ENCODE measurements at regions not wholly inside any gene's neighbourhood (a gene's known extent, or its start where the extent isn't known, plus 50 kb on each side); places are given as distances from the start of the nearest gene placed in this dataset.

- Histone ChIP-seq H3K18ac (ENCODE audit: extremely low read depth, low read length) (no peak overlapping the region), H4K91ac (replicated peaks; ENCODE audit: insufficient read length, low read length) (no peak overlapping the region), H3K27ac (ENCODE audit: low read depth, low read length) (no peak overlapping the region), H2AFZ (ENCODE audit: low read length) (no peak overlapping the region), H3K9ac (replicated peaks in 1 of 4; ENCODE audit: extremely low read depth in 1 of 4, low read depth in 3 of 4, low read length in 3 of 4) (no peak overlapping the region), H4K8ac (ENCODE audit: extremely low read depth, insufficient read depth, low read length) (no peak overlapping the region), H2BK5ac (ENCODE audit: low read depth, low read length) (no peak overlapping the region), H3K23me2 (ENCODE audit: low read depth, low read length) (no peaks in the 10 kb centered on the region), H3K4ac (replicated peaks; ENCODE audit: insufficient read length, low read depth, low read length) (no peak overlapping the region), H3K79me1 (ENCODE audit: low read depth, low read length) (no peaks in the 10 kb centered on the region), H4K5ac (ENCODE audit: insufficient read length, low read depth, low read length) (no peak overlapping the region), H2BK120ac (replicated peaks; ENCODE audit: low read depth, low read length) (no peak overlapping the region), H3K56ac (replicated peaks; ENCODE audit: insufficient read length, low read depth, low read length) (no peak overlapping the region), H2BK20ac (ENCODE audit: low read length) (no peak overlapping the region), H3K4me2 (ENCODE audit: insufficient read depth in 1 of 2, low read depth in 2 of 2, low read length in 2 of 2) (no peak overlapping the region), H4K20me1 (replicated peaks in 1 of 2; ENCODE audit: control insufficient read depth in 1 of 2, insufficient read depth in 2 of 2, low read length in 2 of 2) (no peaks in the 10 kb centered on the region), H3K27me3 (replicated peaks in 1 of 4; ENCODE audit: control insufficient read depth in 3 of 4, extremely low read depth in 1 of 4, insufficient read depth in 3 of 4, low read length in 3 of 4) (peaks cover 0 to 1% (median 0%) of the 10 kb centered on the region in 4 experiments; a peak in 1 of 7 replicates), H3K79me2 (ENCODE audit: control insufficient read depth in 1 of 2, insufficient read depth in 2 of 2, low read length in 2 of 2) (no peaks in the 10 kb centered on the region), H3K9me3 (ENCODE audit: insufficient read depth in 2 of 2, low read depth in 1 of 2, low read length in 1 of 2) (no peaks in the 10 kb centered on the region), H3K4me1 (replicated peaks in 1 of 4; ENCODE audit: control insufficient read depth in 3 of 4, insufficient read depth in 4 of 4, low read length in 3 of 4) (no peaks in the 10 kb centered on the region), H2AK5ac (ENCODE audit: low read depth, low read length) (no peak overlapping the region), H3K36me3 (ENCODE audit: control insufficient read depth in 2 of 4, insufficient read depth in 4 of 4, low read length in 3 of 4) (no peaks in the 10 kb centered on the region), H3K14ac (ENCODE audit: insufficient read length) (no peak overlapping the region), H2BK12ac (ENCODE audit: low read depth, low read length) (no peak overlapping the region), H2BK15ac (ENCODE audit: low read length) (no peak overlapping the region), H3K4me3 (ENCODE audit: extremely low read depth in 1 of 4, insufficient read depth in 2 of 4, low read depth in 3 of 4, low read length in 4 of 4) (no peak overlapping the region), H3K23ac (ENCODE audit: insufficient read length) (no peak overlapping the region)
- no peak for FAIRE-seq
- CTCF ChIA-PET (ENCODE audit: partially characterized antibody): interaction anchor here (1.1 kb wide), 1 partner anchor 19 kb away, joined by 5 read pairs; no protein-coding TSS in a partner anchor
- no peak for DNase-seq (ENCODE audit: low read depth in 1 of 2, low spot score in 2 of 2)
- no peak for TF ChIP-seq ATF3 (IDR thresholded peaks at IDR 0.05; ENCODE audit: insufficient read depth, low read depth, low read length)
- no peak for TF ChIP-seq CREB1 (IDR thresholded peaks at IDR 0.05)
- TF ChIP-seq CEBPB (IDR thresholded peaks at IDR 0.05; ENCODE audit: low read depth, low read length): no peak
- no peak for TF ChIP-seq TEAD4 (IDR thresholded peaks at IDR 0.05; ENCODE audit: low read depth, low read length)
- POLR2A ChIA-PET (ENCODE audit: partially characterized antibody): no interaction called here
- WGBS, 2 experiments (ENCODE audit: extremely low coverage in 1 of 2, insufficient coverage in 1 of 2, insufficient read length in 1 of 2, insufficient replicate concordance in 2 of 2, low coverage in 1 of 2, low lambda C conversion rate in 2 of 2, missing lambda C conversion rate in 1 of 2): 88% methylated on average over 2 of the region's 2 CpGs; no CpG with 5 or more reads in 1 of the 2 experiments
Measured at GRCh38 chr13:105291987-105292386, 1243.5 kb downstream of the EFNB2 start.
